Thoracic aorta (tissue), 2 donors: ENCODE measurements at regions not wholly inside any gene's neighbourhood (a gene's known extent, or its start where the extent isn't known, plus 50 kb on each side); places are given as distances from the start of the nearest gene placed in this dataset.

Experiments
- ATAC-seq: fragments of 150-250 bp; one replicate; pipeline ENCODE4 v1.8.0; 2017; ENCODE audit warnings: low read depth; ENCODE audit not compliant: insufficient number of reproducible peaks, low FRiP score
- DNase-seq: peaks from one replicate; pipeline ENCODE4 v3.0.0-alpha.2; 2020; ENCODE audit warnings: low spot score
- H3K27ac ChIP-seq, 2 donors: fragments of 200-600 bp; sonication (generic); 1 replicate in 1 of 2; 2 replicates in 1 of 2; pipeline ENCODE4 v1.5.1; 2016; ENCODE audit warnings: mild to moderate bottlenecking in 2 of 2, moderate library complexity in 2 of 2
- H3K27me3 ChIP-seq: fragments of 200-600 bp; sonication (generic); replicated peaks from 2 replicates; pipeline ENCODE4 v1.6.0; 2016; ENCODE audit warnings: mild to moderate bottlenecking; ENCODE audit not compliant: insufficient read depth
- H3K36me3 ChIP-seq: fragments of 200-600 bp; sonication (generic); one replicate; pipeline ENCODE4 v1.5.1; 2016
- H3K4me1 ChIP-seq, 2 donors: fragments of 200-600 bp; sonication (generic); 1 replicate in 1 of 2; 2 replicates in 1 of 2; pipeline versions ENCODE4 v1.5.1 to v1.6.0; 2016; ENCODE audit warnings: low read depth in 2 of 2, mild to moderate bottlenecking in 1 of 2; ENCODE audit not compliant: control insufficient read depth in 1 of 2
- H3K4me3 ChIP-seq: fragments of 200-600 bp; sonication (generic); 2 replicates; pipeline ENCODE4 v1.5.1; 2016; ENCODE audit warnings: mild to moderate bottlenecking
- H3K9me3 ChIP-seq: fragments of 200-600 bp; sonication (generic); 2 replicates; pipeline ENCODE4 v1.5.1; 2016
- CTCF ChIP-seq: fragments of 200-600 bp; sonication (generic); IDR thresholded peaks from one replicate; pipeline ENCODE4 v1.5.1; 2019; ENCODE audit warnings: antibody characterized with exemption

- no peak for DNase-seq
- no peaks in the 10 kb centered on the region for H3K4me1 ChIP-seq
- no peaks in the 10 kb centered on the region for H3K36me3 ChIP-seq
- H3K4me3 ChIP-seq, result no peak overlapping the region
- no peaks in the 10 kb centered on the region for H3K27me3 ChIP-seq
- H3K9me3 ChIP-seq, result no peaks in the 10 kb centered on the region
- no peak overlapping the region for H3K27ac ChIP-seq
- TF ChIP-seq CTCF, result no peak
- no peak for ATAC-seq
Measured at GRCh38 chr2:146807568-146808168, 1037.2 kb upstream of the ACVR2A start.

- no peaks in the 10 kb centered on the region for H3K36me3 ChIP-seq
- H3K4me3 ChIP-seq, result no peak overlapping the region
- TF ChIP-seq CTCF, result no peak
- no peak for ATAC-seq
- no peak for DNase-seq
- no peak overlapping the region for H3K27ac ChIP-seq
- H3K9me3 ChIP-seq, result no peaks in the 10 kb centered on the region
- no peaks in the 10 kb centered on the region for H3K27me3 ChIP-seq
- no peaks in the 10 kb centered on the region for H3K4me1 ChIP-seq
Measured at GRCh38 chr2:146806364-146807005, 1038.3 kb upstream of the ACVR2A start.

GRCh38 chr2:146804288-146804687 is 1040.5 kb upstream of the ACVR2A start:
- H3K27ac ChIP-seq, result no peak overlapping the region
- DNase-seq (no peak), ATAC-seq (no peak)
- no peak for TF ChIP-seq CTCF
- H3K4me1 ChIP-seq, result no peaks in the 10 kb centered on the region
- H3K36me3 ChIP-seq, result no peaks in the 10 kb centered on the region
- no peaks in the 10 kb centered on the region for H3K27me3 ChIP-seq
- no peaks in the 10 kb centered on the region for H3K9me3 ChIP-seq
- no peak overlapping the region for H3K4me3 ChIP-seq

- H3K9me3 ChIP-seq, result no peaks in the 10 kb centered on the region
- no peak for DNase-seq
- no peak for ATAC-seq
Measured at GRCh38 chr2:146801886-146802285, 1042.9 kb upstream of the ACVR2A start.

GRCh38 chr2:146786396-146786795 is 1058.4 kb upstream of the ACVR2A start:
- Histone ChIP-seq H3K4me3 (no peak overlapping the region), H3K27ac (no peak overlapping the region), H3K9me3 (no peaks in the 10 kb centered on the region), H3K36me3 (no peaks in the 10 kb centered on the region), H3K4me1 (no peaks in the 10 kb centered on the region), H3K27me3 (no peaks in the 10 kb centered on the region)
- DNase-seq (no peak), ATAC-seq (no peak)
- no peak for TF ChIP-seq CTCF

More at GRCh38 chr2:146801886-146802285, 1042.9 kb upstream of the ACVR2A start:
- H3K36me3 ChIP-seq, result no peaks in the 10 kb centered on the region
- H3K4me3 ChIP-seq, result no peak overlapping the region
- no peak overlapping the region for H3K27ac ChIP-seq
- no peak for TF ChIP-seq CTCF
- no peaks in the 10 kb centered on the region for H3K27me3 ChIP-seq
- no peaks in the 10 kb centered on the region for H3K4me1 ChIP-seq
